HG03439 (cell line): ENCODE measurements at regions not wholly inside any gene's neighbourhood (a gene's known extent, or its start where the extent isn't known, plus 50 kb on each side); places are given as distances from the start of the nearest gene placed in this dataset.
"Not testable (repeated sequence)": the region's sequence is repeated elsewhere in the genome, so short reads cannot be mapped to it uniquely, and the experiment has no call there.

ENCODE experiments used
- ATAC-seq: cut with Tn5 transposase; IDR thresholded peaks from one replicate; pipeline ENCODE4 v1.9.1; 2021; ENCODE audit warnings: mild to moderate bottlenecking, moderate library complexity; ENCODE audit not compliant: unreplicated experiment

DNA sequence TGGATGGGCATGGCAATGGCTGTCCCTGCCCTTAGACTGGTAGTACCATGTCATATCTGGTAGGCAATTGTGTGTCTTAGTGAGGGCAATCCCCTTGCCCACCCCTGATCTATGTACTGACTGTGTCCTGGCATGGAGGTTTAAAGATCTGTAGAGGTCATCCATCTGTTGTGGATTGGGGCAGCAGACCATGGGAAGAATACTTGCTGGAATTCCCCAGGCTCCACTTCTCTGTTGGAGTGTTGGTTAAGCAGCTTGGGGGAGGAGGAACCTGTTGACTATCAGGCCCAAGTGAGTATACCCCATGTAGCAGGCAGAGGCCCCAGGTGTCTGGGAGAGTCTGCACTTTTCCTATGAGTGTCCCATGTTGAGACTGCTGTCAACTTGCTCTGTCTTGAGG lies 246.7 kb upstream of the DIPK2B start:
- no peak for ATAC-seq

DNA sequence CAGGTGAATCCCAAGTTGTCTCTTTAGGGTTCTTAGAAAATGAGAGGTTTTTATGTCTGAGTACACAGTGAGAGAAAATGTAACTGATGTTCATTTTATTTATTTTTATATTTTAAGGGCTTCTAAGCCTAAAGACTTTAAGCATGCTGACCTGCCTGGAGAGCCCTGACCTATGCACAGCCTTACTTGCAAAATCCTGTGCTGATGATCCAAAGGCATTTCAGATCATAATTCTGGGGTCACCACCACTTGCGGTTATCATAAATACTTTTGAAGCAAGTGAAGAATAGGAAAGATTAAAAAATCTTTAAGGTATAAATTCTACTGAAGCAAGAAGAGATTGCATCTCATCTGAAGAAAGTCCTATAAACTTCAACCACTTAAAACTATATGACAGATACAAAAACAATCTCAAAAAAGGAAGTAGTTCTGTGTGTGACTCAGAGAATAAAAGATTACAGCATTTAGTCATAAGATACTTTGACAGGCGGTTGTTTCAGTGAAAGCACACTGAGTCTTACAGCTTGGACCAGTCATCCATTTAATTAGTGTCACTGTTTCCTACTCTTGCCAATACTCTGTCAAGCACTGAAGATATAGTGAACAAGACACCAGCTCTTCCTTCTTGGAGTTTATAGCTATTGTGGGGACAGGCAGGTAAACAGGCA lies 245.2 kb upstream of the DIPK2B start:
- ATAC-seq, result no peak

DNA sequence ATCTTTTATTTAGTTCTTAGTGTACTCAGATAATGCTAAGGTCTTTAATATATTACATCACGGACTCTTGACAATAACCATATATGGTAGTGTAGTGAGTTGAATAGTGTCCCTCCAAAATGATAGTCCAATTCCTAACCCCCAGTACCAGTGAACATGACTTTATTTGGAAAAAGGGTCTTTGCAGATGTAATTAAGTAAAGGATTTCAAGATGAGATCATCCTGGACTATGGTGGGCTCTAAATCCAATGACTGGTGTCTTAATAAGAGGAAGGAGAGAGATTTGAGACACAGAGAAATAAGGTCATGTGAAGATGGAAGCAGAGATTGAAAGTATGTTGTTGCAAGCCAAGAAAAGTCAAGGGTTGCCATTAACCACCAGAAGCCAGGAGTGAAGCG lies 236.5 kb upstream of the DIPK2B start:
- ATAC-seq, result no peak

DNA sequence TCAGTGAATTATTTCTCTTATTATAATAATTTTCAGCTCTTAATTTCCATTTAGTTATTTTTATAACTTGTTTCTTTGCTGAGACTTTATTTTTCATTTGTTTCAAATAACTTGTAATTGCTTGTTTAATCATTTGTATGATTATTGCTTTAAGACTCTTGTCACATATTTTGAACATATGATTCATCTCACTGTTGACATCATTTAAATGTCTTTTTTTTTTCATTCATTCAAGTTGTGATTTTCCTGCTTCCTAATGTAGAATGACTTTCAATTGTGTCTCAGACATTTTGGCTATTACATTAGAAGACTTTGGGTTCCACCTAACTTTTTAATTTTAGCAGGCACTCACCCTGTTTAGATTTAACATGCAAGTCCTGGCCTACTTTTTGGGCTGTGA lies 234.8 kb upstream of the DIPK2B start:
- ATAC-seq, result no peak

DNA sequence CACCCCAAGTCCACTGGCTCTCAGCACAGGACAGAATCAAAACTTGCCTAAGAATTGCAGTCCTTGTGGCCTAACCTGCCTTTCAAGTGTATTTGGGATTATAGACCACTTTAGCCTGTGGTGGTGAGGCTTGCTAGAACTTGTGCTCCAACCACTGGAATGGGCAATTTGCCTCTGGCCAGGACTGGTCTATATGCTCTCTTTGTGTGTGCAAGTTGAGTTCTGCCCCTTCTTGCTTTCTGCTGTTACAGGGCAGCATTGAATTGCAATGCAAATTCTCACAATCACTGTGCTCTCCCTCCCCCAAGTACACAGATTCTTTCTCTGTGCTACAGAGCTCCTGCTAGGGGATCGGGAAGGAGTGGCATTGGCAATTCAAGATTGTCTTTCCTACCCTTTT lies 233.6 kb upstream of the DIPK2B start:
- ATAC-seq, result no peak

DNA sequence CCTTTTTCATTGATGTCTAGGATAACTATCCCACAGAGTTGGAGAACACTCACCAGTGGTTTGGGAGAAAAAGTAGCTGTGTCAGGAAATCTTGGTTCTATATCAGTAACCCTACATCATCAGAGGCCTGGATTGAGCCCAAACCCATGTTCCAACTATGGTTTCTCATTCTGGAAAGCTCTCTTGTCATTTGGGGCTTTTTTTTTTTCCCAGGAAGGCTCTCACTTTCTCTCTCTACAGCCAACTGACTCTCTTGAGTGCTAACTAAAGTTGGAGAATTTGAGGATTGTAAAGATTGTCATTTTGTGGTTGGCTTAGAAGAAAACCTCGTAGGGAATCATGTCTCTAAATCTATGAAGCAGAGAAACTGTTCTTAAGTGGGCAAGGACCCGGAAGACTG lies 228.2 kb upstream of the DIPK2B start:
- no peak for ATAC-seq

- ATAC-seq, result no peak
Measured at GRCh38 chrX:45424326-45424725, 223.7 kb upstream of the DIPK2B start.

GRCh38 chrX:45422216-45422925 lies 221.7 kb upstream of the DIPK2B start:
- no peak for ATAC-seq

DNA sequence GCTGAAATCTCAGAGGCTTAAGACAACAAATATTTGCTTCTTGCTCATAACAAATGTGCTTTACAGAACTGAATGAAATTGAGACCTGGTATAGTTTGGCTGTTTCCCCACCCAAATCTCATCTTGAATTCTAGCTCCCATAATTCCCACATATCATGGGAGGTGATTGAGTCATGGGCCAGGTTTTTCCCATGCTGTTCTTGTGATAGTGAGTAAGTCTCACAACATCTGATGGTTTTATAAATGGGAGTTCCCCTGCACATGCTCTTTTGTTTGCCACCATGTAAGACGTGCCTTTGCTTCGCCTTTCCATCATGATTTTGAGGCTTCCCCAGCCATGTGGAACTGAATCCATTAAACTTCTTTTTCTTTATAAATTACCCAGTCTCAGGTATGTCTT lies 221.1 kb upstream of the DIPK2B start:
- no peak for ATAC-seq

DNA sequence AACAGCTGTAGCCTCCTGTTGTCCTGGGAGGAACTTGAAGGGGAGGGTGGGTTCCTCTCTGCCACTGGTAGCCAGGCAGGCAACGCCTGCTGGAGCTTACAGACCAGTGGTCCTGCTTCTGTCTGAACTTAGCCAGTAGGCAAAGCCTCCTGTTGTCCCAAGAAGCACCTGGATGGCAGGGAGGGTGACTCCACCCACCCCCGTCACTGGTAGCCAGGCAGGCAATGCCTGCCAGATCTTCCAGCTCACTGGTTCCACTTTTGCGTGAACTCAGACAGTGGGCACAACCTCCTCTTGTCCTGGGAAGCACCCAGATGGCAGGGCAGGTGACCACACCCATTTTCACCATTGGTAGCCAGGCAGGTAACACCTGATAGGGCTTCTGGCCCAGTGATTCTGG lies 203.5 kb upstream of the DIPK2B start:
- no peak for ATAC-seq

DNA sequence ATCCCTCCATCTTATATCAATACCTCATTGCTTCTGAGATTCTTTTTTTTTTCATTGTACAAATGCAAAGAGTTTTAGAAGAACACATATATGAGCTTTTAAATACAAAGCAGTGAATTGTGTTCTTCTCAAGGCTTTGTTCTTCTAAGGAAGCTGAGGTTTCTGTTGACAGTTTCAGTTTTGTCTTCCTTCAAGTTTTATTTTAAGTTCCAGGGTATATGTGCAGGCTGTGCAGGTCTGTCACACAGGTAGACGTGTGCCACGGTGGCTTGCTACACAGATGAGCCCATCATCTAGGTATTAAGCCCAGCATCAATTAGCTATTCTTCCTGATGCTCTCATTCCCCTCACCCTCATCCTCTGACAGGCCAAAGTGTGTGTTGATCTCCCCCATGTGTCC lies 201.2 kb upstream of the DIPK2B start:
- ATAC-seq, result no peak

DNA sequence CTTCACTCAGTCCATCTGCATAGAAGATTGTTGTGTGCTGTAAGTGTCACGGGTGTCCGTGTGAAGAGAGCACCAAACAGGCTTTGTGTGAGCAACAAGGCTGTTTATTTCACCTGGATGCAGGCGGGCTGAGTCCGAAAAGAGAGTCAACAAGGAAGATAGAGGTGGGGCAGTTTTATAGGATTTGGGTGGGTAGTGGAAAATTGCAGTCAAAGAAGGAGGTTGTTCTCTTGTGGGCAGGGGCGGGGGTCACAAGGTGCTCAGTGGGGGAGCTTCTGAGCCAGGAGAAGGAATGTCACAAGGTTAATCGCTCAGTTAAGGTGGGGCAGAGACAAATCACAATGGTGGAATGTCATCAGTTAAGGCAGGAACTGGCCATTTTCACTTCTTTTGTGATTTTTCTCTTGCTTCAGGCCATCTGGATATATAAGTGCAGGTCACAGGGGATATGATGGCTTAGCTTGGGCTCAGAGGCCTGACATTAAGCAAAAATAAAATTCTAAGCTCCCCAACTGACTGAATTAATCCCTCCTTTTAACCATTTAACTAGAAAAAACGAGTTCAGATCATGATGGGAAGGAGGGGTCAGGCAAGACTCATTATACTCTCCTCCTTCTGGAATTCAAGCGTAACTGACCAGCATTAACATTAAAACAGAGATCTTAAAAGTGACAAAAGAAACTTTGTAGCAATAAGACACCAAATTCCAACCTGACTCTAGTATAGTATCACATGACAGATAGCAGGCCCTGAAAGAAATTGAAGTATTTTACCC lies 200.5 kb upstream of the DIPK2B start:
- not testable (repeated sequence) for ATAC-seq

DNA sequence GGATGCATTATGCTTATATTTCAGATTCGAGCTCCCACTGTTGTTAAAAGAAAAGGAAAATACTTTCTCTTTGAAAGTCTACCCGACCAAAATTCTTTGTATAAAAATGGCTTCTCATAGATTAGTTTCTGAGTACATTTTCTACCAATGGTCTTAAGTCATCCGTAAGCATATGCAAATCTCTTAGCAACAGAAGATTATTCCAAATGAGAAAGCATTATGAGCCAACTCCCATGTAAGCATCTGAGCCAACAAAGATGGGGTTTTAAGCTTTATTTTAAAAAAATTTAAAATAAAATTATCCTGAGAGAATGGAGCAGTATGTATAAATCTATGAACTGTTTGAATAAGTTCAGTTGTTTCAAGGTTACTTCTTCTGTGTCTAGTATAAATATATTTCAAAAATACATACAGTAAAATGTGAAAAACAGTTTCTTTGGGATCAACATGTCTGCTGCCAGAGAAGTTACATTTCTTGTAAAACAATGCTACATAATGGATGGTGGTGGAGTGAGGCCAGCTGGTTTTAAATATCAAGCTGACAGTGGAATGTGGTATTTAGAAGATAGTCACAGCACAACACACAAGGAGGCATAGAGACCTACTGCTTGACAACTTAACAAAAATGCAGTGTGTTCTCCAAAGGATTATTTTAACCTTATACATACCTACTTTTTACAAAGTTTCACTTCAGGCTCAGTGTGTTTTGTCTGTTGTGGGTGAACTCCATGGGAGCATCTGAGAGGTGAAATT lies 199.5 kb upstream of the DIPK2B start:
- ATAC-seq, result no peak

GRCh38 chrX:45385757-45386156 lies 185.1 kb upstream of the DIPK2B start:
- no peak for ATAC-seq

DNA sequence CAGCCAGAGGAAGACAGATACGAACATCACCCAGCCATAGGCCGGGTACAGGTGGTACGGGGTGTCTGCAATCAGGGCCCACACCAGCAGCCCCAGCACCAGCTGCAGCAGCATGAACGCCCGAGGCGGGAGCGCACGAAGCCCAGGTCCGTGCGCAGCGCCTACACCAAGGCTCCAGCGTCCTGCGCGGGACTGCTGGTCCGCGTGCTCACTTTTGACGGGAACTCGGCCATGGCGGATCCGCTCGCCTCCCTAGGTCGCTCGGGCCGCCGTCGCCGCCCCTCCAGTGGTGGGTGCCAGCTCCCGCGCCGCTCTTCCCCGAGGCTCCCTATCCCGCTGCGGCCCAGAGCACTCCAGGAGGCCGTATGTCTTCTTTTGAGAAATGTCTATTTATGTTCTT lies 181.2 kb upstream of the DIPK2B start:
- no peak for ATAC-seq

DNA sequence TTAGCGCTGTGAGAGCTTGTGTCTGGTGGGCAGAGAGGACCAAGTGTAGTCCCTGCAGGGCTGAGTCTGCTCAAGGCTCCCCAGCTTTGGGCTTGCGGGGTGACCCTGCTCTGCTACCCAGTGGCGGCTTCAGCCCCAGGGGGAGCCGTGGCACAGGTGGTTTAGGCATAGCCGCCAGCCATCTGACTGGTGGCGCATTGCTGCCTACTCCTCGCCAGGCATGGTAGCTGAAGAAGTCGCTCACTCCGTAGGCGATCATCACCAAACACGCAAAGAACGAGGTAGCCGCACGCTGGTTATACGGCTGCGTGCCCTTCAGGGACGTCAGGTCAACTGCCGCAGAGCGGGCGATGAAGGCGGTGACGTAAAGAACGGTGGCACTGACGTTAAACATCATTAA lies 180.7 kb upstream of the DIPK2B start:
- ATAC-seq, result no peak

GRCh38 chrX:45379236-45379635 lies 178.6 kb upstream of the DIPK2B start:
- ATAC-seq, result no peak

DNA sequence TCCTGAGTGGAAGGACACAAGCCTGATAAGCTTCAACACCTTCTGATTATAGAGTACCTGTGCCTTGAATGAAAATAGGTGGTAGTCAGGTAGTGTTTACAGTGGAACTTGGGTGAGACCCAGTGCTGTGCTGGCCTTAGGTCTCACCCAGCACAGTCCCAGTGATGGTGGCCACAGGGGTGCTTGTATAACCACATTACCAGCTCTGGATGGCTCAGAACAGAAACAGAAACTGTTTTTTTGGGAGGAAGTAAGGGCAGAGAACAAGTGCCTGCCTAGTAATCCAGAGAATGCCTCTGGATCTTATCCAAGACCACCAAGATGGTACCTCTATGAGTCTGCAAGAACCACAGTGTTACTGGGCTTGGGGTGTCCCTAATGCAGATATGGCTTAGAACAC lies 171.5 kb upstream of the DIPK2B start:
- no peak for ATAC-seq

- no peak for ATAC-seq
Measured at GRCh38 chrX:45368705-45369104, 168.0 kb upstream of the DIPK2B start.

DNA sequence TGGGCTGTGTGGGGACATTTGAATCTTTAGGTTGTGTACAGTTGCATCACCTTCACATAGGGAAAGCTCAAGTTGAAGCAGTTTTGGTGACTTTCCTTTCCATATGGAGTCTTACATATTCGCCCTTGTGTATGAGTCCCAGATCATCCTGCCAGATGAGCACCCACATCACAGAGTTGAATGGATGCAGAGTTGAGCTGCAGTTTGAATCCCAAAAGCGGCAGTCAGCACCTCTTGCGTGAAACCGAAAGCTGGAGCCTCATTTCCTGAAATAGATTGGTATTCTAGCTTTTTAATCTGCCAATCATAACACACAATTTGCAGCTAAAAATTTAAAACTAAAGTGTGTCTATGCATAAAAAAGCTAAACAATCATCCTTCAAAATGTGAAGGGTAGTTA lies 162.9 kb upstream of the DIPK2B start:
- ATAC-seq, result no peak

GRCh38 chrX:45360571-45360970 lies 159.9 kb upstream of the DIPK2B start:
- ATAC-seq, result no peak
